Mucosa of rectum (tissue), 2 donors: ENCODE measurements at regions not wholly inside any gene's neighbourhood (a gene's known extent, or its start where the extent isn't known, plus 50 kb on each side); places are given as distances from the start of the nearest gene placed in this dataset.
"Not testable (repeated sequence)": the region's sequence is repeated elsewhere in the genome, so short reads cannot be mapped to it uniquely, and the experiment has no call there.

Experiments
- H3K27ac ChIP-seq, 2 donors: one replicate each; pipeline ENCODE4 v1.7.0; 2013; ENCODE audit warnings: inconsistent platforms in 2 of 2, low read depth in 2 of 2, low read length in 2 of 2
- H3K27me3 ChIP-seq, 2 donors: one replicate each; pipeline ENCODE4 v1.7.0; 2013; ENCODE audit warnings: low read length in 2 of 2; ENCODE audit not compliant: control insufficient read depth in 2 of 2, insufficient read depth in 2 of 2
- H3K36me3 ChIP-seq, 2 donors: one replicate each; pipeline ENCODE4 v1.7.0; 2013; ENCODE audit warnings: low read length in 2 of 2; ENCODE audit not compliant: control insufficient read depth in 2 of 2, insufficient read depth in 2 of 2
- H3K4me1 ChIP-seq, 2 donors: one replicate each; pipeline ENCODE4 v1.7.0; 2013; ENCODE audit warnings: low read length in 2 of 2, mild to moderate bottlenecking in 1 of 2; ENCODE audit not compliant: control insufficient read depth in 2 of 2, insufficient read depth in 2 of 2
- H3K4me3 ChIP-seq, 2 donors: one replicate each; pipeline ENCODE4 v1.7.0; 2013; ENCODE audit warnings: low read length in 2 of 2
- H3K9ac ChIP-seq, 2 donors: one replicate each; pipeline ENCODE4 v1.7.0; 2013; ENCODE audit warnings: low read length in 2 of 2, low read depth in 1 of 2, mild to moderate bottlenecking in 1 of 2
- H3K9me3 ChIP-seq, 2 donors: one replicate each; pipeline ENCODE4 v1.7.0; 2013; ENCODE audit warnings: low read length in 2 of 2; ENCODE audit not compliant: control insufficient read depth in 2 of 2
- donor health status: healthy.
- donor health status: Normal muscosa, but diverticular disease.

DNA sequence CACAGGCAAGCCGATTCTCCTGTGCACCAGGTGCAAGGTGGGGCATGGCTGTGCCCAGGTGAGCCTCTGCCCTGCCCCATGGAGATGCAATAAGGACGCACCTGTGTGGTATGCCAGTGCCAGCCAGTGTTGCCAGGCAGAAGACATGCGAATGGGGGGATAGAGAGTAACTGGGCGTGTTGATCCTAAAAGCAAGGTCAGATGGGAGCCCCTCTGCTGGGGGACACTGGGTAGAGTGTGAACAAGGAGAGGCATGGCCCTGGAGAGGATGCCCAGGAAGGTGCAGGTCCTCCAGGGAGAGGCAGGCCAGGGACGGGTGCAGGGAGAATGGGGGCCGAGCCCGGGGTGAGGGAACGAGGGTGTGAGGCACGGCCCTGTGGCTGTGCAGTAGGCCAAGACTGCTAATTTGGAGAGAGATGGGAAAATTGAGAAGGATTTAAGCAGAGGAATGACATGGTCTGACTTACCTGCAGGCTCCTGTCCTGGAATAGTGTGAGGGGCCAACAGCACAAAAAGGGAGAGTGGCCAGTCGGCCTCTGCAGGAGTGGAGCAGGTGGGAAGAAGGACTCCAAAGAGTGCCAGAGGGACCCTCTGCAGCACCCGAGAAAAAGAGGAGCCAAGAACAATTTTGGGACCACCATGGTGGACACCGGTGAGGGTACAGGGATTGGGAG, 690.4 kb upstream of the HS6ST1 start:
- Histone ChIP-seq H3K36me3 (no peaks in the 10 kb centered on the region), H3K27ac (no peak overlapping the region)

DNA sequence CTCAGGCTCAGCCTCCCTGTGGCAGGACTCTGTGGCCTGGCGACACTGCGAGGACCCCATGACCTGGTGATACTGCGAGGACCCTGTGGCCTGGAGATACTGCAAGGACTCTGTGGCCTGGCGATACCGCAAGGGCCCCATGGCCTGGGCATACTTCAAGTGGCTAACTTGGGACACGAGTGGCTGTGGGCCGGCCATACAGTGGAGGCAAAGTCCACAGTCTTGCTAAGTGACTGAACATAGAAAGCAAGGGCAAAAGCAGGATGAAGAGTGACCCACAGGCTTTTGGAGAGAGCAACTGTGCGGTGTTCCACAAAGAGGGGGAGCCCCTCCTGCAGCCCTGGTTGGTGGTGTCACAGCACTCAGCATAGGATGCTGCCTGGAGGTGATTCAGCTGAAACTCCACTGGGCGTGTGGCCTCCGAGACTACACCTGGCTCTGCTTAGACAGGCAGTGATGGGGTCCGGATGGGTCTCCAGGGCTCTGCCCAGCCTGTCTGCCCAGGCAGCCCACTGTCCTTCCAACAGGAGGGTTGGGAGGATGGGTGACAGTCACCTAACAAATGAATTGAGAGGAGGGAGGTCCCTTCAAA, 691.0 kb upstream of the HS6ST1 start:
- Histone ChIP-seq H3K27ac (no peak overlapping the region), H3K4me3 (no peak overlapping the region), H3K36me3 (no peaks in the 10 kb centered on the region), H3K9me3 (no peaks in the 10 kb centered on the region), H3K27me3 (no peaks in the 10 kb centered on the region), H3K9ac (no peak overlapping the region), H3K4me1 (no peaks in the 10 kb centered on the region)

More for the DNA sequence above, 690.4 kb upstream of the HS6ST1 start:
- H3K4me1 ChIP-seq: peaks cover 0 to 1% of the 10 kb centered on the region in 2 donors
- no peaks in the 10 kb centered on the region for H3K9me3 ChIP-seq
- H3K27me3 ChIP-seq: no peaks in the 10 kb centered on the region
- H3K4me3 ChIP-seq: no peak overlapping the region
- H3K9ac ChIP-seq: no peak overlapping the region

GRCh38 chr2:129010262-129010661, 691.6 kb upstream of the HS6ST1 start:
- H3K9me3 ChIP-seq: no peaks in the 10 kb centered on the region
- no peaks in the 10 kb centered on the region for H3K27me3 ChIP-seq
- no peak overlapping the region for H3K9ac ChIP-seq
- no peaks in the 10 kb centered on the region for H3K4me1 ChIP-seq
- no peak overlapping the region for H3K27ac ChIP-seq
- H3K36me3 ChIP-seq: no peaks in the 10 kb centered on the region
- H3K4me3 ChIP-seq: no peak overlapping the region

DNA sequence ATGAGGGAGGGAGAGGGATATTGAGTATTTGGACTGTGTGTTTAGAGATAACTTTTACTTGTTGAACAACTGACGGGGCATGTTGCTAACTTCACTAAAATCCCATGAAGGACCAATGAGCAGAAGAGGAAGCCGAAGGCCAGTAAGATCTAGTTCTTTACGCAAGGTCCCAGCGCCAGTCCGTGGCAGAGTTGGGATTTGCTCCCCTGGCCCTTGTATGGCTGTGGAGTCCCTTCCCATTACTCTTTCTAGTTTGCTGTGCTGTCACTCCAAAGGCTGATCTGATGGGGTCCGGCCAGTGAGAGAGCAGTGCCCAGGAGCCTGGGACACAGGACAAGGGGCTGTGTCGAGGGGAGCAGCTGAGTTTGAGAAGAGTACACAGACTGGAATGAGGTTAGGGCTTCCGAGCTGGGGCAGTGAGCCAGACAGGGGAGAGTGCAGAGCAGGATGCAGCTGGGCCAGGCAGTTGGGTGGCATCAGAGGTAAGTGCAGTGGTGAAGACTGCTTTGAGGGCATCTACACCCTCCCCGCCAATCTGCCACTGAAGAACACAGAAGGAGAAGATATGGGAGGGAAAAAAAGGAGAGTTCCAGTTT, 692.9 kb upstream of the HS6ST1 start:
- no peak overlapping the region for H3K27ac ChIP-seq
- no peaks in the 10 kb centered on the region for H3K27me3 ChIP-seq
- H3K9me3 ChIP-seq: no peaks in the 10 kb centered on the region
- H3K36me3 ChIP-seq: no peaks in the 10 kb centered on the region
- H3K9ac ChIP-seq: no peak overlapping the region
- no peaks in the 10 kb centered on the region for H3K4me1 ChIP-seq
- no peak overlapping the region for H3K4me3 ChIP-seq

DNA sequence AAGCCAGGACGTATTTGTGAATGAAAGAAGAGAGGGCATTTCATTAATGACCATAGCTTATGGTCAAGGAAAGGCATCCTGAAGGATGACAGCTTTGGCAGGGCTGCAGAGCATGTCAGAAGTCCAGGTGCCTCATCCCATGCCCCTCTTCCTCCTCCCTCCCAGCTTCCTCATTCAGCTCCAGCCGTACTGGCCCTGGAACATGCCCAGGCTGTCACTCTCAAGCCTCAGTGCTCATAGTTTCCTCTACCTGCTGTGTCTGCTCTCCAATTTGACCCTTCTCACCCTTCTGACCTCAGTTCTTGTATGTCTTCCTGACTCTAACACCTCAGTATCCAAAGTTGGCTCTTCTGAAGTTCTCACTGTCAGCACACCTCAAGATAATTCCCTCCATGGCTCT, 695.8 kb upstream of the HS6ST1 start:
- Histone ChIP-seq H3K27ac (no peak overlapping the region), H3K27me3 (no peaks in the 10 kb centered on the region), H3K9ac (no peak overlapping the region), H3K36me3 (no peaks in the 10 kb centered on the region), H3K4me1 (no peaks in the 10 kb centered on the region), H3K9me3 (no peaks in the 10 kb centered on the region), H3K4me3 (no peak overlapping the region)

- Histone ChIP-seq H3K36me3 (no peaks in the 10 kb centered on the region), H3K9me3 (no peaks in the 10 kb centered on the region), H3K9ac (no peak overlapping the region), H3K4me1 (no peaks in the 10 kb centered on the region), H3K27ac (no peak overlapping the region), H3K4me3 (no peak overlapping the region), H3K27me3 (no peaks in the 10 kb centered on the region)
Measured at GRCh38 chr2:129015397-129016285, 697.0 kb upstream of the HS6ST1 start.

DNA sequence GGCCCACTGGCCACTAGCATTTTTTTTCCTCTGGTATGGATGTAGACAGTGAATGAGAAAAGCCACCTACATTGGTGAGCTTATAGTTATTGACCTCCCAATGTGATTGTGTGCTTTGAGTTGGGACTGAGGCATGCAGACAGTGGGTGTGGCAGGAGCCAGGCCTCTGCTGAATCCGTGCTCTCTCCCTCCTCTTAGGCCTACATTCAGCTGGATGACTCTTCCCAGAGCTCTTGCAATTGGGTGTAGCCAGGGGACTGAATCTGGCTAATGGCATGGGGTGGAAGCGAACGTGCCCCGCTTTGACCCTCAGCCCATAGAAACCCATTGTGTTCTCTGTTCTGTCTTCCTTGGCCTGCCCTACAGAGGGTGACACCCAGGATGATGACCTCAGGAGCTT, 698.3 kb upstream of the HS6ST1 start:
- no peaks in the 10 kb centered on the region for H3K4me1 ChIP-seq
- no peaks in the 10 kb centered on the region for H3K27me3 ChIP-seq
- no peak overlapping the region for H3K9ac ChIP-seq
- no peak overlapping the region for H3K4me3 ChIP-seq
- H3K9me3 ChIP-seq: no peaks in the 10 kb centered on the region
- no peak overlapping the region for H3K27ac ChIP-seq
- no peaks in the 10 kb centered on the region for H3K36me3 ChIP-seq

DNA sequence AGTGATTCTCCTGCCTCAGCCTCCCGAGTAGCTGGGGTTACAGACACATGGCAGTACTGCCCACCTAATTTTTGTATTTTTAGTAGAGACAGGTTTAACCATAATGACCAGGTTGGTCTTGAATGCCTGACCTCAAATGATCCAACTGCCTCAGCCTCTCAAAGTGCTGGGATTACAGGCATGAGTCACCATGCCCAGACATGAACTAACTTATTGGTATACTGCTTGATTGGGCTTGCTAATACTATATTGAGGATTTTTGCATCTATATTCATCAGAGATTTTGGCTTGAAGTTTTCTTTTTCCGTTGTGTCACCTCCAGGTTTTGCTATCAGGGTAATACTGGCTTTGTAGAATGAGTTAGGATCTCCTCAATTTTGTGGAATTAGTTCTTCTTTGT, 706.1 kb upstream of the HS6ST1 start:
- Histone ChIP-seq H3K36me3 (no peaks in the 10 kb centered on the region), H3K9me3 (no peaks in the 10 kb centered on the region), H3K4me3 (no peak overlapping the region), H3K4me1 (no peaks in the 10 kb centered on the region), H3K9ac (no peak overlapping the region), H3K27me3 (no peaks in the 10 kb centered on the region), H3K27ac (no peak overlapping the region)

DNA sequence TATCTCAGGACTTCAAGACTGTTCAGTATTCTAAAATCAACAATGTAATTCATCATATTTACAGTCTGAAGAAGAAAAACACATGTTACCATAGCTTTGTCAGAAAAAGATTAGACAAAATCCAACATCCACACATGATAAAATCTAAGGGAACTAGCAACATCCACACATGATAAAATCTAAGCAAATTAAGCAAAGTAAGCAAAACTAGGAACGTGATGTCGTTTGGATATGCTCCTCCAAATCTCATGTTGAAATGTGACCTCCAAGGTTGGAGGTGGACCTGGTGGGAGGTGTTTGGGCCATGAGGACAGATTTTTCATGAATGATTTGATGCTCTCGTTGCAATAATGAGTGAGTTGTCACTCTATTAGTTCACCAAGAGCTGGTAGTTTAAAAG, 717.3 kb upstream of the HS6ST1 start:
- H3K9ac ChIP-seq: no peak overlapping the region
- no peaks in the 10 kb centered on the region for H3K27me3 ChIP-seq
- H3K4me3 ChIP-seq: no peak overlapping the region
- H3K9me3 ChIP-seq: no peaks in the 10 kb centered on the region
- no peaks in the 10 kb centered on the region for H3K36me3 ChIP-seq
- no peak overlapping the region for H3K27ac ChIP-seq
- H3K4me1 ChIP-seq: no peaks in the 10 kb centered on the region

DNA sequence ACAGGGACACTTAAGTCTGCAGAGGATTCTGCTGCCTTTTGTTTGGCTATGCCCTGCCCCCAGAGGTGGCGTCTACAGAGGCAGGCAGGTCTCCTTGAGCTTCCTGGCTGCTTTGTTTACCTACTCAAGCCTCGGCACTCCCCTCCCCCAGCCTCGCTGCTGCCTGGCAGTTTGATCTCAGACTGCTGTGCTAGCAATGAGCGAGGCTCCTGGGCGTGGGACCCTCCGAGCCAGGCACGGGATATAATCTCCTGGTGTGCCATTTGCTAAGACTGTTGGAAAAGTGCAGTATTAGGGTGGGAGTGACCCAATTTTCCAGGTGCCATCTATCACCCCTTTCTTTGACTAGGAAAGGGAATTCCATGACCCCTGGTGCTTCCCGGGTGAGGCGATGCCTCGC, 725.0 kb upstream of the HS6ST1 start:
- H3K4me3 ChIP-seq, H3K36me3 ChIP-seq, H3K9me3 ChIP-seq, H3K27ac ChIP-seq, H3K27me3 ChIP-seq, H3K4me1 ChIP-seq, H3K9ac ChIP-seq: not testable (repeated sequence)
